Upper lobe of left lung (tissue), 6 donors: ENCODE measurements at regions not wholly inside any gene's neighbourhood (a gene's known extent, or its start where the extent isn't known, plus 50 kb on each side); places are given as distances from the start of the nearest gene placed in this dataset.

ENCODE experiments used
- ATAC-seq, 2 donors: fragments of 200-7000 bp; cut with Tn5 transposase; one replicate each; pipeline ENCODE4 v1.9.1; 2022; ENCODE audit warnings: mild to moderate bottlenecking in 2 of 2, moderate library complexity in 2 of 2; ENCODE audit not compliant: low FRiP score in 2 of 2
- DNase-seq, 2 donors: peaks; one replicate each; pipeline ENCODE4 v3.0.0-alpha.2; 2019 to 2020
- H3K27ac ChIP-seq, 4 donors: fragments of 200-600 bp; sonication (generic); one replicate each; pipeline ENCODE4 v1.5.1; 2016 to 2019
- H3K27me3 ChIP-seq, 4 donors: fragments of 200-600 bp; sonication (generic); one replicate each; pipeline ENCODE4 v1.5.1; 2017 to 2019
- H3K36me3 ChIP-seq, 4 donors: fragments of 200-600 bp; sonication (generic); one replicate each; pipeline ENCODE4 v1.5.1; 2016 to 2019
- H3K4me1 ChIP-seq, 4 donors: fragments of 200-600 bp; sonication (generic); one replicate each; pipeline ENCODE4 v1.5.1; 2018 to 2019
- H3K4me3 ChIP-seq, 4 donors: fragments of 200-600 bp; sonication (generic); one replicate each; pipeline ENCODE4 v1.5.1; 2017 to 2019; ENCODE audit warnings: mild to moderate bottlenecking in 2 of 4, moderate library complexity in 1 of 4
- H3K9me3 ChIP-seq, 4 donors: fragments of 200-600 bp; sonication (generic); one replicate each; pipeline ENCODE4 v1.5.1; 2018 to 2019
- EP300 ChIP-seq, 4 donors: sonication (generic); formaldehyde crosslinking; IDR thresholded peaks; one replicate each; pipeline ENCODE4 v1.5.1; 2017; ENCODE audit warnings: antibody characterized with exemption in 4 of 4, control low read depth in 2 of 4
- POLR2A ChIP-seq, 4 donors: fragments of 450-650 bp; IDR thresholded peaks; one replicate each; pipeline ENCODE4 v1.5.1; 2016 to 2017; ENCODE audit warnings: antibody characterized with exemption in 4 of 4, mild to moderate bottlenecking in 2 of 4
- POLR2AphosphoS5 ChIP-seq, 2 donors: sonication (generic); formaldehyde crosslinking; IDR thresholded peaks; one replicate each; pipeline ENCODE4 v1.5.1; 2017; ENCODE audit warnings: antibody characterized with exemption in 2 of 2
- WGBS, 2 donors: methylation state at CpG; one replicate each; pipeline ENCODE4 v1.1.5; 2017 to 2018; 5-methylcytosine and 5-hydroxymethylcytosine counted together
- TF ChIP-seq, protein P1 (sequence below), 6 experiments: fragments of 450-650 bp in 4 of 6; fragments of 200-600 bp in 2 of 6; sonication (generic) in 2 of 6; IDR thresholded peaks; one replicate each; pipeline ENCODE4 v1.5.1; 2016 to 2019; ENCODE audit warnings: antibody characterized with exemption in 6 of 6
- donor health status: DM: no; HTN: no; CAD: no; lungs with moderate emphysema.
- donor health status: DM: no; HTN: yes; CAD: no; lungs with severe emphysema.

DNA sequence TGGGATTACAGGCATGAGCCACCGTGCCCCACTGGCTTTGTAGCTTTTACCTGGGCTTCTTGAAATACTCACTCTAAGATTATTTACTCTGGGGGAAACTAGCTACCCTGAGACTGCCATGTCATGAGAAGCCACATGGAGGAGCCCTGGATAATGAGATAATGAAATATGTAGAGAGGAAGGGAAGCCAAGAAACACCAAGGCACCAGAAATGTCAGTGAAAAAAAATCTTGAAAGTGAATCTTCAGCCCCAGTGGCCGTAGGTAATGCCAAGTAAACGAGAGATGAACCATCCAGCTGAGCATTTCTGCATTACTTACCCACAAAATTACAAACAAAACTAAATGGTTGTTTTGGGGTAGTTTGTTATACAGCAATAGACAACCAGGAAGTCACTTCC, 125.6 kb downstream of the APIP start:
- peaks cover 0 to 14% (median 6%) of the 10 kb centered on the region in 4 donors for H3K4me1 ChIP-seq
- TF ChIP-seq POLR2AphosphoS5 (IDR thresholded peaks at IDR 0.05) (no peak), EP300 (IDR thresholded peaks at IDR 0.05) (no peak), POLR2A (IDR thresholded peaks at IDR 0.05) (no peak)
- TF ChIP-seq, protein P1, sequence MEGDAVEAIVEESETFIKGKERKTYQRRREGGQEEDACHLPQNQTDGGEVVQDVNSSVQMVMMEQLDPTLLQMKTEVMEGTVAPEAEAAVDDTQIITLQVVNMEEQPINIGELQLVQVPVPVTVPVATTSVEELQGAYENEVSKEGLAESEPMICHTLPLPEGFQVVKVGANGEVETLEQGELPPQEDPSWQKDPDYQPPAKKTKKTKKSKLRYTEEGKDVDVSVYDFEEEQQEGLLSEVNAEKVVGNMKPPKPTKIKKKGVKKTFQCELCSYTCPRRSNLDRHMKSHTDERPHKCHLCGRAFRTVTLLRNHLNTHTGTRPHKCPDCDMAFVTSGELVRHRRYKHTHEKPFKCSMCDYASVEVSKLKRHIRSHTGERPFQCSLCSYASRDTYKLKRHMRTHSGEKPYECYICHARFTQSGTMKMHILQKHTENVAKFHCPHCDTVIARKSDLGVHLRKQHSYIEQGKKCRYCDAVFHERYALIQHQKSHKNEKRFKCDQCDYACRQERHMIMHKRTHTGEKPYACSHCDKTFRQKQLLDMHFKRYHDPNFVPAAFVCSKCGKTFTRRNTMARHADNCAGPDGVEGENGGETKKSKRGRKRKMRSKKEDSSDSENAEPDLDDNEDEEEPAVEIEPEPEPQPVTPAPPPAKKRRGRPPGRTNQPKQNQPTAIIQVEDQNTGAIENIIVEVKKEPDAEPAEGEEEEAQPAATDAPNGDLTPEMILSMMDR (IDR thresholded peaks at IDR 0.05), result no peak
- ATAC-seq (no peak), DNase-seq (no peak)
- no peaks in the 10 kb centered on the region for H3K27me3 ChIP-seq
- no peak overlapping the region for H3K27ac ChIP-seq
- WGBS, 2 donors, result 81 to 82% methylated on average over 3 of the region's 3 CpGs
- no peaks in the 10 kb centered on the region for H3K9me3 ChIP-seq
- no peaks in the 10 kb centered on the region for H3K36me3 ChIP-seq
- no peak overlapping the region for H3K4me3 ChIP-seq

DNA sequence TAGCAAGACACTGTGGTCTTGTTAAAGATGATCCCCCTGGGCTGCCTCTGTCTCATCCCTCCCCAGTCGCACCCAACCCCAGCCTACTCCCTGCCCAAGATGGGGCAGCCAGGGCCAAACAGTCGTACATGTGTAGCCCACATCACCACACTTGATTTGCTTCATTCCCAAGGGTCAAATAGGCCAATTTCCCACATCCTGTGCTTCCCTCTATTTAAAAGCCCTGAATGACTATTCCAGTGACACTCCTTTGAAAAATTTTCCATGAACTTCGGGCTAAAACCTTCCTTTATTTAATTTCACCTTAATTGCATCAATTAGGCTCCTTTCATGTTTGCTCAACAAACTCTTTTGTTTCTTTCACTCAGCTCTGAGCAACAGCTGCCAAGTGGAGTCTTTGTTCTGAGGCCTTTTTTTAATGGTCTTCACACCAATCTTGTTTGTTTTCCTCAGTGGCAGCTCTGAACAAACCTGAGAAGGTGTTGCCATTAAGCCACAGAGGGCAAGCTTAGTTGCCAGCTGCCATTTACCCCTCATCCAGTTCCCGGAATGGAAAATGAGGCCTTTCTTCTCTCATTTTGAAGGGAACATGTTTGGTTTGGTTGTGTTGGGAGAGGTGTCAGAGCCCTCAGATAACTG, 126.9 kb downstream of the APIP start:
- 77 to 81% methylated on average over 4 of the region's 4 CpGs for WGBS, 2 donors

DNA sequence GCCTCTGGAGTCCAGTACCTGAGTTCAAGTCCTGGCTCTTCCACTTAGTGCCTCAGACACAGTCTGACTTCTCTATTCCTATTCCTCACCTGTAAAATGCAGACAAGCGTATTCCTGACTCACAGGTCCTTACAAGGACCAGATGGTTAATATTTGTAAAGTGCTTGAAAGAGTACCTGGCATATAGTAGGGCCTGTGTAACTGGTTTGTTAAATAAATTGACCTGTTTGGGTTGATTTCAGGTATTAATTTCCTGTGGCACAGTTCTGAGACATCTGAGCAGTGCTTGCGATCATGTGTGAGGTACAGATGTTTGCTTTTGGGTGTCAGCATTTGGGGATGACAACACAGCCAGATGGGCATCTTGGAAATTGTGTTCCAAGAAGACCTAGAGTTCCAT, 127.5 kb downstream of the APIP start:
- Histone ChIP-seq H3K27me3 (no peaks in the 10 kb centered on the region), H3K9me3 (no peaks in the 10 kb centered on the region), H3K36me3 (no peaks in the 10 kb centered on the region), H3K4me3 (no peak overlapping the region), H3K4me1 (peaks cover 0 to 14% (median 6%) of the 10 kb centered on the region in 4 donors), H3K27ac (no peak overlapping the region)
- ATAC-seq, result peak in 1 of 2 donors; percentile 30
- TF ChIP-seq POLR2A (IDR thresholded peaks at IDR 0.05) (no peak), EP300 (IDR thresholded peaks at IDR 0.05) (no peak), POLR2AphosphoS5 (IDR thresholded peaks at IDR 0.05) (no peak)
- TF ChIP-seq, protein P1 (IDR thresholded peaks at IDR 0.05), result no peak
- 66% methylated on average over 2 of the region's 2 CpGs for WGBS, 2 donors
- no peak for DNase-seq

More for the DNA sequence above, 126.9 kb downstream of the APIP start:
- Histone ChIP-seq H3K4me3 (no peak overlapping the region), H3K4me1 (peaks cover 0 to 14% (median 6%) of the 10 kb centered on the region in 4 donors), H3K27ac (no peak overlapping the region), H3K27me3 (no peaks in the 10 kb centered on the region), H3K36me3 (no peaks in the 10 kb centered on the region), H3K9me3 (no peaks in the 10 kb centered on the region)
- no peak for DNase-seq
- TF ChIP-seq EP300 (IDR thresholded peaks at IDR 0.05) (no peak), POLR2AphosphoS5 (IDR thresholded peaks at IDR 0.05) (no peak), POLR2A (IDR thresholded peaks at IDR 0.05) (no peak)
- TF ChIP-seq, protein P1 (IDR thresholded peaks at IDR 0.05), result no peak
- ATAC-seq, result no peak

DNA sequence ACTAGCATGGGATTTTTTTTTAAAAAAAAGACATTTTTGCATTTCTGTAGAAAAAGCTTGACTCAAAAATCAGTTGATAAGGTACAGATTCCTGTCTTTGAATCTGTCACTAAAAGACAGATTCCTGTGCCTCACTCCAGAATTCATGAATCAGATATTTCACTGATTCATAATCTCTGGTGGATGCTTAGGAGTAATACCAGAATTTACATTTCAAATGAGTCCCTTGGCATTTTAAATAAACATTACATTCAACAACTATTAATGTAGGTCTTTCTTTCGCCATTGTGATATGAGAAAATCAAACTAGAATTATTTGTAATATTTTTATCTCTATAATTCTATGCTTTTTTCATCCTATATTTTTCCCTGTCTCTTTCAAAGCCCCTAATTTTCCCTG, 128.3 kb downstream of the APIP start:
- Histone ChIP-seq H3K27ac (no peak overlapping the region), H3K4me1 (peaks cover 0 to 14% (median 6%) of the 10 kb centered on the region in 4 donors), H3K27me3 (no peaks in the 10 kb centered on the region), H3K9me3 (no peaks in the 10 kb centered on the region), H3K4me3 (no peak overlapping the region), H3K36me3 (no peaks in the 10 kb centered on the region)
- WGBS, 2 donors, result 81 to 91% methylated on average over 1 of the region's 1 CpG
- DNase-seq (no peak), ATAC-seq (no peak)
- TF ChIP-seq, protein P1 (IDR thresholded peaks at IDR 0.05), result no peak

DNA sequence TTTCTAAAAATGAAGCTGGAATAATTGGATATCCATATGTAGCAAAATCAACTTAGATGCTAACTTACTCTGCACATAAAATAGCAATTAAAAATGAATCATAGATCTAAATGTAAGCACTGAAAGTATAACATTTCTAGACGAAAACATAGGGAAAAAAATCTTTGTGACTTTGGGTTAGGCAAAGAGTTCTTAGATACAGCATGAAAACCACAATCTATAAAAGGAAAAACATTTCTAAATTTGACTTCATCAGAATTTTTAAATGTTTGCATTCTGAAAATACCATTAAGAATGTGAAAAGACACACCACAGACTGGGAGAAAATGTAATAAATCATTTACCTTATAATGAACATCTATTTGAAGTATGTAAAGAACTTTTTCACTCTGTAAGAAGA, 128.8 kb downstream of the APIP start:
- ATAC-seq, result no peak
- H3K36me3 ChIP-seq, result no peaks in the 10 kb centered on the region
- H3K27ac ChIP-seq, result no peak overlapping the region
- H3K9me3 ChIP-seq, result no peaks in the 10 kb centered on the region
- DNase-seq, result no peak
- WGBS, 2 donors, result 69 to 70% methylated on average over 1 of the region's 1 CpG
- H3K4me1 ChIP-seq, result peaks cover 0 to 8% (median 4%) of the 10 kb centered on the region in 4 donors
- no peaks in the 10 kb centered on the region for H3K27me3 ChIP-seq
- TF ChIP-seq, protein P1 (IDR thresholded peaks at IDR 0.05), result no peak
- TF ChIP-seq POLR2AphosphoS5 (IDR thresholded peaks at IDR 0.05) (no peak), POLR2A (IDR thresholded peaks at IDR 0.05) (no peak), EP300 (IDR thresholded peaks at IDR 0.05) (no peak)
- H3K4me3 ChIP-seq, result no peak overlapping the region
